ENCODE measurements at regions not wholly inside any gene's neighbourhood (a gene's known extent, or its start where the extent isn't known, plus 50 kb on each side); places are given as distances from the start of the nearest gene placed in this dataset.

- no peak for TF ChIP-seq CTCF (IDR thresholded peaks at IDR 0.05; ENCODE audit: borderline replicate concordance, insufficient read depth, low read depth, low read length)
Observed at GRCh38 chr4:33453436-33453835, 2733.3 kb downstream of the PCDH7 start.

GRCh38 chr4:33453916-33454315, 2733.7 kb downstream of the PCDH7 start:
- no peak for TF ChIP-seq CTCF (IDR thresholded peaks at IDR 0.05; ENCODE audit: borderline replicate concordance, insufficient read depth, low read depth, low read length)
- no peak overlapping the region for H3K4me3 ChIP-seq (ENCODE audit: low read depth, low read length)

More at GRCh38 chr4:33453436-33453835, 2733.3 kb downstream of the PCDH7 start:
- H3K4me3 ChIP-seq (ENCODE audit: low read depth, low read length), result no peak overlapping the region

- no peak overlapping the region for H3K4me3 ChIP-seq (ENCODE audit: low read depth, low read length)
- TF ChIP-seq CTCF (IDR thresholded peaks at IDR 0.05; ENCODE audit: borderline replicate concordance, insufficient read depth, low read depth, low read length), result no peak
Observed at GRCh38 chr4:33465565-33465964, 2745.4 kb downstream of the PCDH7 start.

GRCh38 chr4:33467291-33467690, 2747.1 kb downstream of the PCDH7 start:
- H3K4me3 ChIP-seq (ENCODE audit: low read depth, low read length), result no peak overlapping the region
- no peak for TF ChIP-seq CTCF (IDR thresholded peaks at IDR 0.05; ENCODE audit: borderline replicate concordance, insufficient read depth, low read depth, low read length)

- H3K4me3 ChIP-seq (ENCODE audit: low read depth, low read length), result no peak overlapping the region
- no peak for TF ChIP-seq CTCF (IDR thresholded peaks at IDR 0.05; ENCODE audit: borderline replicate concordance, insufficient read depth, low read depth, low read length)
Observed at GRCh38 chr4:33470805-33471204, 2750.6 kb downstream of the PCDH7 start.

GRCh38 chr4:33477715-33478114, 2757.5 kb downstream of the PCDH7 start:
- TF ChIP-seq CTCF (IDR thresholded peaks at IDR 0.05; ENCODE audit: borderline replicate concordance, insufficient read depth, low read depth, low read length), result no peak

GRCh38 chr4:33482773-33483172, 2761.5 kb downstream of the ARAP2 start:
- no peak for TF ChIP-seq CTCF (IDR thresholded peaks at IDR 0.05; ENCODE audit: borderline replicate concordance, insufficient read depth, low read depth, low read length)
- no peak overlapping the region for H3K4me3 ChIP-seq (ENCODE audit: low read depth, low read length)

More at GRCh38 chr4:33477715-33478114, 2757.5 kb downstream of the PCDH7 start:
- H3K4me3 ChIP-seq (ENCODE audit: low read depth, low read length), result no peak overlapping the region

Measured in GM12875 (cell line).